KMS-11 (cell line): ENCODE measurements at regions not wholly inside any gene's neighbourhood (a gene's known extent, or its start where the extent isn't known, plus 50 kb on each side); places are given as distances from the start of the nearest gene placed in this dataset.

Experiments used
- H2AFZ ChIP-seq: fragments of 200-600 bp; sonication (generic); 2 replicates; pipeline ENCODE4 v1.6.1; 2016; ENCODE audit warnings: antibody characterized with exemption, mixed run types, low read depth
- H3K27ac ChIP-seq: fragments of 200-600 bp; sonication (generic); 2 replicates; pipeline ENCODE4 v1.6.1; 2016; ENCODE audit warnings: mild to moderate bottlenecking, mixed run types
- H3K27me3 ChIP-seq: fragments of 200-600 bp; sonication (generic); 2 replicates; pipeline ENCODE4 v1.6.1; 2017; ENCODE audit warnings: mild to moderate bottlenecking, low read depth, mixed run types, moderate library complexity; ENCODE audit not compliant: insufficient read depth
- H3K36me3 ChIP-seq: fragments of 200-600 bp; sonication (generic); 2 replicates; pipeline ENCODE4 v1.6.1; 2017; ENCODE audit warnings: mild to moderate bottlenecking, mixed run types; ENCODE audit not compliant: insufficient read depth
- H3K4me1 ChIP-seq: fragments of 200-600 bp; sonication (generic); 2 replicates; pipeline ENCODE4 v1.6.1; 2016; ENCODE audit warnings: mild to moderate bottlenecking, low read depth, mixed run types; ENCODE audit not compliant: poor library complexity, severe bottlenecking
- H3K4me2 ChIP-seq: fragments of 200-600 bp; sonication (generic); 2 replicates; pipeline ENCODE4 v1.7.0; 2016; ENCODE audit warnings: mild to moderate bottlenecking, mixed run types
- H3K4me3 ChIP-seq: fragments of 200-600 bp; sonication (generic); IDR thresholded peaks from 2 replicates; pipeline ENCODE4 v1.6.1; 2017; ENCODE audit warnings: low read depth, low read length, mixed read lengths; ENCODE audit not compliant: insufficient read depth
- H3K79me2 ChIP-seq: fragments of 200-600 bp; sonication (generic); 2 replicates; pipeline ENCODE4 v1.6.1; 2016; ENCODE audit warnings: low read depth, mixed run types; ENCODE audit not compliant: insufficient read depth
- H3K9ac ChIP-seq: fragments of 200-600 bp; sonication (generic); 2 replicates; pipeline ENCODE4 v1.6.1; 2016; ENCODE audit warnings: mild to moderate bottlenecking, mixed run types
- H4K20me1 ChIP-seq: fragments of 200-600 bp; sonication (generic); 2 replicates; pipeline ENCODE4 v1.6.1; 2016; ENCODE audit warnings: mild to moderate bottlenecking, mixed run types; ENCODE audit not compliant: insufficient read depth
- TF ChIP-seq, protein P1 (sequence below): fragments of 200-600 bp; sonication (generic); conservative IDR thresholded peaks from 2 replicates; pipeline ENCODE4 v1.6.1; 2017; ENCODE audit warnings: low read depth, mild to moderate bottlenecking, antibody characterized with exemption, low read length, moderate library complexity, mixed read lengths

DNA sequence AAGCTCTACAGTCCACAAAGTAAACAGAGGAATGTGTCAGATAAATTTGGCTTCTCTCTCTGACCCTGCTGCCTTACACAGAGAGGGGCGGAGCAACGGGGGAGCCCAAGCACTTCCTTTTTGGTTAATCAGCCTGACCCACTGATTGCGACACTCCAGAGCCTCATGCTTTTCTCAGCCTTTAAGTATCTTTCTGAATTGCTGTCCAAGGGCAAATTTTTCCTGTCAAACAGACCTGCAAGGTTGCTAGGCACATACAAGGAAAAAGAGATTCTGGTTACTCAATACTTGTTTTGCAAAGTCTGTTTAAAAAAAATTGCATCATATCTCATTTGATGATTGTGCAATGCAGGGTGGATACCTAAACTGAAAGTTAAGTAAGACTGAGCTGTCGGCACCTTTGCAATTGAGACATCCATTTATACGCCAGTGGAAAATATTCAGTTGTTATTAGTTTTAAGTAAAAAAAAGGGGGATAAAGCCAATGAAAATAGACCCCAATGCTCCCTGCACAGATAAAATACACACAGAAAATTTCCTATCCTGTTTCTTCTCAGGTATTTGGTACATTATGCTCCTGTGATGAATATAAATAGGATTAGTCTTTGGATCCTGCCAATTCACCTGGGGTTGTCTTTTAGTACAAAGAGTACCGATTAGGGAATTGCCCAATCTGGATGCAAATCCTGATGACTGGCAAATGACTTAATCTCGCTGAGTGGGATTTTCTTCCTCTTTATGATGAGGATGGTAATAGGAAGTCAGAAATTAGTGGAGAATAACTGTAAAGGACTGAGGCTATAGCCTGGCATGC, 260.2 kb upstream of the TRIB2 start:
- Histone ChIP-seq H3K36me3 (no peaks in the 10 kb centered on the region), H3K27ac (peak overlapping the region; percentile 37; the same call in 1 of the 2 replicates), H3K4me2 (peak overlapping the region; percentile 39), H4K20me1 (no peaks in the 10 kb centered on the region), H3K9ac (no peak overlapping the region), H3K4me1 (peaks cover 29% of the 10 kb centered on the region), H2AFZ (peak overlapping the region; percentile 70; the same call in 1 of the 2 replicates), H3K27me3 (no peaks in the 10 kb centered on the region), H3K79me2 (no peaks in the 10 kb centered on the region), H3K4me3 (peak overlapping the region; percentile 76)
- TF ChIP-seq, protein P1, sequence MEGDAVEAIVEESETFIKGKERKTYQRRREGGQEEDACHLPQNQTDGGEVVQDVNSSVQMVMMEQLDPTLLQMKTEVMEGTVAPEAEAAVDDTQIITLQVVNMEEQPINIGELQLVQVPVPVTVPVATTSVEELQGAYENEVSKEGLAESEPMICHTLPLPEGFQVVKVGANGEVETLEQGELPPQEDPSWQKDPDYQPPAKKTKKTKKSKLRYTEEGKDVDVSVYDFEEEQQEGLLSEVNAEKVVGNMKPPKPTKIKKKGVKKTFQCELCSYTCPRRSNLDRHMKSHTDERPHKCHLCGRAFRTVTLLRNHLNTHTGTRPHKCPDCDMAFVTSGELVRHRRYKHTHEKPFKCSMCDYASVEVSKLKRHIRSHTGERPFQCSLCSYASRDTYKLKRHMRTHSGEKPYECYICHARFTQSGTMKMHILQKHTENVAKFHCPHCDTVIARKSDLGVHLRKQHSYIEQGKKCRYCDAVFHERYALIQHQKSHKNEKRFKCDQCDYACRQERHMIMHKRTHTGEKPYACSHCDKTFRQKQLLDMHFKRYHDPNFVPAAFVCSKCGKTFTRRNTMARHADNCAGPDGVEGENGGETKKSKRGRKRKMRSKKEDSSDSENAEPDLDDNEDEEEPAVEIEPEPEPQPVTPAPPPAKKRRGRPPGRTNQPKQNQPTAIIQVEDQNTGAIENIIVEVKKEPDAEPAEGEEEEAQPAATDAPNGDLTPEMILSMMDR: no peak

DNA sequence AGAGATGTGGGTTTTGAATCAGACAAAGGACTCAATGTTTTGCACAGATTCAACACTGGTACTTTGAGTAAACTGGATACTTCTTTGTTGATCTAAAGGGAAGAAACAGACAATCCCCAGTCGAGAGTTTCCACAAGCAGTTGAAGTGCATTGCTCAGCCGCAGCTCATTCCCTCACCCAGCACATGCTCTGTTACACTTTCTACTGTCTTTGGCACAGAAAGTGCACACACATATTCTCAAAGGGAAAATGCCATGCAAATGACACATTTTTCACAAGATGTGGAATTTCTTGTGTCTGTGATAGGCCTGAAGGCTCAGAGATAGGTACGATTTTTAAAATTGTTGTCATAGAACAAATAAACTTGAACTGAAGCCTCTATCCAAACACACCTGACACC, 258.9 kb upstream of the TRIB2 start:
- H3K27ac ChIP-seq: no peak overlapping the region
- H3K4me3 ChIP-seq: no peak overlapping the region
- no peak overlapping the region for H3K9ac ChIP-seq
- H3K4me2 ChIP-seq: no peak overlapping the region
- no peaks in the 10 kb centered on the region for H3K36me3 ChIP-seq
- TF ChIP-seq, protein P1: no peak
- H3K27me3 ChIP-seq: no peaks in the 10 kb centered on the region
- no peak overlapping the region for H2AFZ ChIP-seq
- H3K4me1 ChIP-seq: peaks cover 16% of the 10 kb centered on the region
- no peaks in the 10 kb centered on the region for H4K20me1 ChIP-seq
- H3K79me2 ChIP-seq: no peaks in the 10 kb centered on the region

DNA sequence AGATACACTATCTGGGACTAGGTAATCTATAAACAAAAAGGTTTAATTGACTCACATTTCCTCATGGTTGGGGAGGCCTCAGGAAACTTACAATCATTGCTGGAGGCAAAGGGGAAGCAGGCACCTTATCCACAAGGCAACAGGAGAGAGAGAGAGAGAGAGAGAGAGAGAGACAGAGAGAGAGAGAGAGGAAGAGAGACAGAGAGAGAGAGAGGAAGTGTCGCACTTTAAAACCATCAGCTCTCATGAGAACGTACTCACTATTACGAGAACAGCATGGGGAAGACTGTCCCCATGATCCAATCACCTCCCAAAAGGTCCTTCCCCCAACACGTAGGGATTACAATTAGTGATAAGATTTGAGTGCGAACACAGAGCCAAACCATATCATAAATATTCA, 253.5 kb upstream of the TRIB2 start:
- Histone ChIP-seq H3K27me3 (no peaks in the 10 kb centered on the region), H3K9ac (no peak overlapping the region), H3K79me2 (no peaks in the 10 kb centered on the region), H2AFZ (no peak overlapping the region), H3K27ac (no peak overlapping the region), H3K36me3 (no peaks in the 10 kb centered on the region), H3K4me3 (no peak overlapping the region), H4K20me1 (no peaks in the 10 kb centered on the region), H3K4me2 (no peak overlapping the region), H3K4me1 (no peaks in the 10 kb centered on the region)
- TF ChIP-seq, protein P1: no peak

DNA sequence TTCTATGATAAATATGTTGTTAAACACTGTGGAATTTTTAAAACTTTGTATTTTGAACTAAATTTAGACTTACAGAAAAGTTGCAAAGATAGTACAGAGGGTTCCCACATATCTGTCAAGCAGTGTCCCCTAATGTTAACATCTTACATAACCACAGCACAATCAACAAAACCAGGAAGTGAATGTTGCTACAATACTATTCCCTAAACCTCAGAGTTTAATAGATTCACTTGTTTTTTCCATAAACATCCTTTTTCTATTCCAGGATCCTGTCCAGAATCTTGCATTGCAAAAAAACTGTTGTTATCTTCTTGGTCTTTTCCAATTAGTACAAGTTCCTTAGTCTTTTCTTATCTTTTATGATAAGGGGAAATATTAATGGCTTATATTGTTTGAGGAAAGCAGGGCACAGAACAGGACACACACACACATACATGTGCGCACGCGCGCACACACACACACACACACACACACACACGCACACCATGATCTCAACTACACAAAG, 251.1 kb upstream of the TRIB2 start:
- Histone ChIP-seq H3K4me3 (no peak overlapping the region), H3K27ac (no peak overlapping the region), H2AFZ (no peak overlapping the region), H3K4me1 (no peaks in the 10 kb centered on the region), H3K36me3 (no peaks in the 10 kb centered on the region), H3K9ac (no peak overlapping the region), H3K27me3 (no peaks in the 10 kb centered on the region), H4K20me1 (no peaks in the 10 kb centered on the region), H3K4me2 (no peak overlapping the region), H3K79me2 (no peaks in the 10 kb centered on the region)
- TF ChIP-seq, protein P1: no peak
